ENCODE measurements at regions not wholly inside any gene's neighbourhood (a gene's known extent, or its start where the extent isn't known, plus 50 kb on each side); places are given as distances from the start of the nearest gene placed in this dataset.

DNA sequence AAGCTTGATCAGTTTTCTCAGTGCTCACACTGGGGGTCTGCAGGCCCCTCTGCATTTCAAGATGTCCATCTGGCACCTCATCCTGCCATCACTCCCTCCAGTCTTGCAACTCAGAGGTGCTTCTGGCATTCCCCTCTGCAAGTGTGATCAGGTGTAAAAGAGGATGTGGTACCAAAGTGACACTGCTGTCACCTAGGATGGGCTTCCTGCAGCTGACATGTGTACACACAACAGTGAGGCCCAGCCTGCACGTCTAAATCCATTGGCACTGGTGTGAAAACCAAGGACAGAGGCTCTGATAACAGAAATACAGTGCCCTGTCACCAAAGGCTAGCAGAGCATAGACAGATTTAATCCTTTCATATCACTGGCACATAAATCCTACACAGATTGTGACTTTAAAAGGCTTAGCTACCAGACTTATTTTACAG, 162.5 kb upstream of the CELF2 start:
- intact Hi-C loops (cut with DNase I) = no loop called here
- 29% methylated on average over 1 of the region's 1 CpG for WGBS
- no peak for TF ChIP-seq POLR2AphosphoS5 (IDR thresholded peaks at IDR 0.05)
- no peaks in the 10 kb centered on the region for H3K4me1 ChIP-seq (replicated peaks)
- H3K27me3 ChIP-seq (replicated peaks; ENCODE audit: insufficient read depth) = no peaks in the 10 kb centered on the region
- H3K9me3 ChIP-seq = no peaks in the 10 kb centered on the region
- H3K27ac ChIP-seq = no peak overlapping the region
- H3K36me3 ChIP-seq = no peaks in the 10 kb centered on the region
- H3K4me3 ChIP-seq = no peak overlapping the region
- no peak for DNase-seq (ENCODE audit: low spot score)

DNA sequence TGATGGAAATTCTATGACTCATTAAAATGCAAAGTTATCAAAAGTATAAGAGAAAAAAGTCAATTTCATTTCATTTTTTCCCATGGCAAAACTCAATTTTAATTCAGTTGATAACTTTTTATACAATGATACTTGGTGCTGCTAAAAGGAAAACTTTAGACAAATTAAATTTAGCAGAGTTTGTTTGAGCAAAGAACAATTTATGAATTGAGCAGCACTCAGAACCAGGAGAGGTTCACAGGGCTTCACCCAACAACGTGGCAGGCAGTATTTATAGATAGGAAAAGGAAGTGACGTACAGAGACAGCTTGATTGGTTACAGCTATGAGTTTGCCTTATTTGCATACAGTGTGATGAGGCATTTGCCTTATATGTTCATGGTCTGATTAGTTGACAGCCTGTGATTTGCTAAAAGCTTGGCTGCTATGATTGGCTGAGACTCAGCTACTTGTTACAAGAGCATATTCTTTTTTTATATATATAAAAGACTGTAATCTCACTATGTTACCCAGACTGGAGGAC, 157.2 kb upstream of the CELF2 start:
- Histone ChIP-seq H3K27ac (no peak overlapping the region), H3K36me3 (no peaks in the 10 kb centered on the region), H3K4me1 (replicated peaks) (no peaks in the 10 kb centered on the region), H3K9me3 (no peaks in the 10 kb centered on the region), H3K27me3 (replicated peaks; ENCODE audit: insufficient read depth) (no peaks in the 10 kb centered on the region), H3K4me3 (no peak overlapping the region)
- TF ChIP-seq, protein P1, sequence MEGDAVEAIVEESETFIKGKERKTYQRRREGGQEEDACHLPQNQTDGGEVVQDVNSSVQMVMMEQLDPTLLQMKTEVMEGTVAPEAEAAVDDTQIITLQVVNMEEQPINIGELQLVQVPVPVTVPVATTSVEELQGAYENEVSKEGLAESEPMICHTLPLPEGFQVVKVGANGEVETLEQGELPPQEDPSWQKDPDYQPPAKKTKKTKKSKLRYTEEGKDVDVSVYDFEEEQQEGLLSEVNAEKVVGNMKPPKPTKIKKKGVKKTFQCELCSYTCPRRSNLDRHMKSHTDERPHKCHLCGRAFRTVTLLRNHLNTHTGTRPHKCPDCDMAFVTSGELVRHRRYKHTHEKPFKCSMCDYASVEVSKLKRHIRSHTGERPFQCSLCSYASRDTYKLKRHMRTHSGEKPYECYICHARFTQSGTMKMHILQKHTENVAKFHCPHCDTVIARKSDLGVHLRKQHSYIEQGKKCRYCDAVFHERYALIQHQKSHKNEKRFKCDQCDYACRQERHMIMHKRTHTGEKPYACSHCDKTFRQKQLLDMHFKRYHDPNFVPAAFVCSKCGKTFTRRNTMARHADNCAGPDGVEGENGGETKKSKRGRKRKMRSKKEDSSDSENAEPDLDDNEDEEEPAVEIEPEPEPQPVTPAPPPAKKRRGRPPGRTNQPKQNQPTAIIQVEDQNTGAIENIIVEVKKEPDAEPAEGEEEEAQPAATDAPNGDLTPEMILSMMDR (IDR thresholded peaks at IDR 0.05) = no peak
- TF ChIP-seq POLR2AphosphoS5 (IDR thresholded peaks at IDR 0.05) (no peak), POLR2A (IDR thresholded peaks at IDR 0.05) (no peak)
- intact Hi-C loops (cut with DNase I) = no loop called here
- 79% methylated on average over 2 of the region's 2 CpGs for WGBS
- no peak for DNase-seq (ENCODE audit: low spot score)

DNA sequence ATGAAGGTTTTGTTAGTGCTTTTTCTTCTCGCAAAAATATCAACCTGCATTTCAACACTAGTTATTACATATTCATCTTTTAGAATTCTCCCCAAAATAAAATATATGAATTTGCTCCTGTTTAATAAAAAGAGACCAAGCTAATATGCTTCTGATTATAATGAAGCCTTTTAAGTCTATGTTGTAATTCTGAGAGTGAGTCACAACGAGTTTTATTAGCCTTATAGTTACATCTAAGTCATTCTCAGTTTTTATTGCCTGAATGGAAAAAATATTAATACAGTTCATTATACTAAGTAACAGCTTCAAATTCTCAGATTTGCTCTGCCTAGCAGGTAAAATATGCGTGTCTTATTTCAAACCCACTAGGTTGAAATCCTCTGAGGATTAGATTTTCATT, 152.4 kb upstream of the CELF2 start:
- 41% methylated on average over 3 of the region's 3 CpGs for WGBS
- no peak for DNase-seq (ENCODE audit: low spot score)
- Histone ChIP-seq H3K9me3 (no peaks in the 10 kb centered on the region), H3K36me3 (no peaks in the 10 kb centered on the region), H3K4me3 (no peak overlapping the region), H3K4me1 (replicated peaks) (no peaks in the 10 kb centered on the region), H3K27me3 (replicated peaks; ENCODE audit: insufficient read depth) (peaks cover 3% of the 10 kb centered on the region), H3K27ac (no peak overlapping the region)
- TF ChIP-seq, protein P1 (IDR thresholded peaks at IDR 0.05) = no peak
- no peak for TF ChIP-seq POLR2AphosphoS5 (IDR thresholded peaks at IDR 0.05)
- TF ChIP-seq POLR2A (IDR thresholded peaks at IDR 0.05) = no peak
- intact Hi-C loops (cut with DNase I) = no loop called here

DNA sequence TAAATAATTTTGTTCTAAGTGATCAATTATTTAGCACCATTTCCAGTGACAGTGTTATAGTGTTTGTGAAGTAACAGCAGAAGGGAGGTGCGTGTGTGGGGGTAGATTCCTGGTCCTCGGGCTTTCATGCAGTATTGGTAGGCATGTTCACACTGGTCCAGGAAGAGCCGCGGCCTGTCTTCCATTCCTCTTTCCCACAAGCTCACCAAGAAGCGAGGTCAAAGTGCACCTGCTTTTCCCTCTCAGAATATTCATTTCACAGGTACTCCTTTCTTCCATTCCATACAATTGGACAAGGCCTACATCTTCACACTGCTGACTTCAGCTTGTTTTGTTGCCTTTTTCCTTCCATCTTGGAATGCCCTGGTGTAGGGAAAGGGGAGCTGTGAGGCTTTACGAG, 151.8 kb upstream of the CELF2 start:
- no peak for DNase-seq (ENCODE audit: low spot score)
- TF ChIP-seq POLR2AphosphoS5 (IDR thresholded peaks at IDR 0.05) = no peak
- TF ChIP-seq, protein P1 (IDR thresholded peaks at IDR 0.05) = no peak
- TF ChIP-seq POLR2A (IDR thresholded peaks at IDR 0.05) = no peak
- WGBS = 64% methylated on average over 6 of the region's 6 CpGs
- no peak overlapping the region for H3K4me3 ChIP-seq
- H3K36me3 ChIP-seq = no peaks in the 10 kb centered on the region
- intact Hi-C loops (cut with DNase I) = no loop called here
- peaks cover 3% of the 10 kb centered on the region for H3K27me3 ChIP-seq (replicated peaks; ENCODE audit: insufficient read depth)
- H3K9me3 ChIP-seq = no peaks in the 10 kb centered on the region
- H3K27ac ChIP-seq = no peak overlapping the region
- H3K4me1 ChIP-seq (replicated peaks) = no peaks in the 10 kb centered on the region

DNA sequence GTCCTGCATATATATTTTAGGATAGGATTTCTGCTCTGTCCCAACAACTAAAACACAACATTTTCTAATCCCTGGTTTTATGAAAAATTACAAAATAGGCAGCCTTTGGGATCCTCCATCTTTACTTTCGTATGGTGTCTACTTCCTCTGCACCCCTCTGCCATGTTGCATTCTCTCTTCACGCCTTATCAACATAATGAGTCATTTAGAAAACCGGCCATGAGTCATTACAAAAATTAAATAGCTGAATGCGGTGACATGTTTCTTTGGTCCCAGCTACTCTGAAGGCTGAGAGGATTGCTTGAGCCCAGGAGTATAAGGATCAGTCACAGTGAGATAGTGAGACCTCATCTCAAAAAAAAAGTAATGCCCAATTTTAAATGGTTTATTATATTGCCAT, 148.1 kb upstream of the CELF2 start:
- H3K9me3 ChIP-seq = no peaks in the 10 kb centered on the region
- H3K27ac ChIP-seq = no peak overlapping the region
- DNase-seq (ENCODE audit: low spot score) = no peak
- H3K4me1 ChIP-seq (replicated peaks) = no peaks in the 10 kb centered on the region
- intact Hi-C loops (cut with DNase I) = no loop called here
- WGBS = 90% methylated on average over 4 of the region's 4 CpGs
- TF ChIP-seq POLR2A (IDR thresholded peaks at IDR 0.05) = no peak
- TF ChIP-seq, protein P1 (IDR thresholded peaks at IDR 0.05) = no peak
- no peak for TF ChIP-seq POLR2AphosphoS5 (IDR thresholded peaks at IDR 0.05)
- no peak overlapping the region for H3K4me3 ChIP-seq
- H3K36me3 ChIP-seq = no peaks in the 10 kb centered on the region
- H3K27me3 ChIP-seq (replicated peaks; ENCODE audit: insufficient read depth) = peaks cover 3% of the 10 kb centered on the region
